ENCODE measurements at regions not wholly inside any gene's neighbourhood (a gene's known extent, or its start where the extent isn't known, plus 50 kb on each side); places are given as distances from the start of the nearest gene placed in this dataset.

DNA sequence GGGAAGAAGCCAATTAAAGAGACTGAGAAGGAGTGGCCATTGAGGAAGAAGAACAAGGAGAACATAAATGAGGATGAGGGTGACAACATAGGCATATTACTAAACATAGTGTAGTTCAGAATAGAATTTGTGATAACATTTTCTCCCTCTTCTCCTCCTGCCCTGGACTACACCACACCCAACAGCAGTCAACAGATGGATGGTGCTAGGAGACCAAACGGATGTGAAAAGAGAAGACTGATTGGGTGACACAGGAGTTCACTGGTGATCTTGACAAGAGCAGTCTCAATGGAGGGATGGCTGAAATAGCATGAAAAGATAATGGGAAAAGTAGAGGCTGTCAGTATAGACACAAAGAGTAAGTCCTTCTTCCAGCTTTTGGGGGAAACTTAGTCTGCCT is 226.5 kb upstream of the FGF13 start:
- H3K36me3 Mint-ChIP-seq: no peaks in the 10 kb centered on the region

DNA sequence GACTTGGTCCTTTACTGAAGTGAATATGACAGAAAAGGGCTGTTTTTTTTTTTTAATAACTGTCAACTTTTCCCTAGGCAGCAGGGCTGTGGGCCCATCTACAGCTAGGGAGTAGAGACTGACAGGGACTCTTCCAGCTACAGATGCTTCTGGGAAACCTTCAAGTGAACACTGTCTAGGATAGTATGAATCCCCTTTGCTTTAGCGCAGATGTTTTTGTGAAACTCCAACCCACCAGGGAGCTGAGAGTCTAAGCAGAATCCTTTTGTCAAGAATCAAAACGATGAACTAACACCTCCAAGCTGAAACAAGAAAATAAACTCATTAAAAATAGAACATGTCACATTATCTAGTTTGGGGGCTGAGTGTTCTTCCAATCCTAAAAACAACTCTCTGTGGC is 219.7 kb upstream of the FGF13 start:
- DNase-seq (ENCODE audit: low spot score): no peak
- CTCF ChIA-PET: no interaction called here
- POLR2A ChIA-PET: no interaction called here
- no peaks in the 10 kb centered on the region for H3K27me3 Mint-ChIP-seq (ENCODE audit: low read depth)
- ATAC-seq: no peak
- no peaks in the 10 kb centered on the region for H3K4me1 Mint-ChIP-seq
- H3K9me3 Mint-ChIP-seq: no peaks in the 10 kb centered on the region
- no peak overlapping the region for H3K4me3 Mint-ChIP-seq
- H3K27ac Mint-ChIP-seq: no peak overlapping the region
- TF ChIP-seq SP1 (CRISPR knock-in tag; conservative IDR thresholded peaks at IDR 0.05) (no peak), HMGA2 (CRISPR knock-in tag; IDR thresholded peaks at IDR 0.05) (no peak)
- H3K36me3 Mint-ChIP-seq: no peaks in the 10 kb centered on the region

More for the DNA sequence above, 226.5 kb upstream of the FGF13 start:
- Mint-ChIP-seq H3K4me1 (peaks cover 19% of the 10 kb centered on the region), H3K9me3 (no peaks in the 10 kb centered on the region), H3K27ac (no peak overlapping the region), H3K4me3 (no peak overlapping the region), H3K27me3 (ENCODE audit: low read depth) (no peaks in the 10 kb centered on the region)
- DNase-seq (ENCODE audit: low spot score) (no peak), ATAC-seq (no peak)
- TF ChIP-seq RORB (CRISPR knock-in tag; IDR thresholded peaks at IDR 0.05) (no peak), TCF7 (CRISPR knock-in tag; IDR thresholded peaks at IDR 0.05; ENCODE audit: low read depth) (no peak), ELF4 (CRISPR knock-in tag; IDR thresholded peaks at IDR 0.05; ENCODE audit: low read depth) (no peak), ZNF219 (CRISPR knock-in tag; IDR thresholded peaks at IDR 0.05; ENCODE audit: borderline replicate concordance) (no peak), ETV6 (CRISPR knock-in tag; IDR thresholded peaks at IDR 0.05) (no peak), ZNF121 (CRISPR knock-in tag; IDR thresholded peaks at IDR 0.05) (no peak), SMAD3 (CRISPR knock-in tag; IDR thresholded peaks at IDR 0.05; ENCODE audit: borderline replicate concordance) (no peak), ZBTB21 (CRISPR knock-in tag; IDR thresholded peaks at IDR 0.05; ENCODE audit: borderline replicate concordance) (no peak)
- TF ChIP-seq, protein P1, sequence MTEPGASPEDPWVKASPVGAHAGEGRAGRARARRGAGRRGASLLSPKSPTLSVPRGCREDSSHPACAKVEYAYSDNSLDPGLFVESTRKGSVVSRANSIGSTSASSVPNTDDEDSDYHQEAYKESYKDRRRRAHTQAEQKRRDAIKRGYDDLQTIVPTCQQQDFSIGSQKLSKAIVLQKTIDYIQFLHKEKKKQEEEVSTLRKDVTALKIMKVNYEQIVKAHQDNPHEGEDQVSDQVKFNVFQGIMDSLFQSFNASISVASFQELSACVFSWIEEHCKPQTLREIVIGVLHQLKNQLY (CRISPR knock-in tag; IDR thresholded peaks at IDR 0.05): no peak
- TF ChIP-seq, protein P2, sequence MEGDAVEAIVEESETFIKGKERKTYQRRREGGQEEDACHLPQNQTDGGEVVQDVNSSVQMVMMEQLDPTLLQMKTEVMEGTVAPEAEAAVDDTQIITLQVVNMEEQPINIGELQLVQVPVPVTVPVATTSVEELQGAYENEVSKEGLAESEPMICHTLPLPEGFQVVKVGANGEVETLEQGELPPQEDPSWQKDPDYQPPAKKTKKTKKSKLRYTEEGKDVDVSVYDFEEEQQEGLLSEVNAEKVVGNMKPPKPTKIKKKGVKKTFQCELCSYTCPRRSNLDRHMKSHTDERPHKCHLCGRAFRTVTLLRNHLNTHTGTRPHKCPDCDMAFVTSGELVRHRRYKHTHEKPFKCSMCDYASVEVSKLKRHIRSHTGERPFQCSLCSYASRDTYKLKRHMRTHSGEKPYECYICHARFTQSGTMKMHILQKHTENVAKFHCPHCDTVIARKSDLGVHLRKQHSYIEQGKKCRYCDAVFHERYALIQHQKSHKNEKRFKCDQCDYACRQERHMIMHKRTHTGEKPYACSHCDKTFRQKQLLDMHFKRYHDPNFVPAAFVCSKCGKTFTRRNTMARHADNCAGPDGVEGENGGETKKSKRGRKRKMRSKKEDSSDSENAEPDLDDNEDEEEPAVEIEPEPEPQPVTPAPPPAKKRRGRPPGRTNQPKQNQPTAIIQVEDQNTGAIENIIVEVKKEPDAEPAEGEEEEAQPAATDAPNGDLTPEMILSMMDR (IDR thresholded peaks at IDR 0.05): no peak
- TF ChIP-seq, protein P3, sequence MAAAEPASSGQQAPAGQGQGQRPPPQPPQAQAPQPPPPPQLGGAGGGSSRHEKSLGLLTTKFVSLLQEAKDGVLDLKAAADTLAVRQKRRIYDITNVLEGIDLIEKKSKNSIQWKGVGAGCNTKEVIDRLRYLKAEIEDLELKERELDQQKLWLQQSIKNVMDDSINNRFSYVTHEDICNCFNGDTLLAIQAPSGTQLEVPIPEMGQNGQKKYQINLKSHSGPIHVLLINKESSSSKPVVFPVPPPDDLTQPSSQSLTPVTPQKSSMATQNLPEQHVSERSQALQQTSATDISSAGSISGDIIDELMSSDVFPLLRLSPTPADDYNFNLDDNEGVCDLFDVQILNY (CRISPR knock-in tag; IDR thresholded peaks at IDR 0.05): no peak
- TF ChIP-seq, protein P4, sequence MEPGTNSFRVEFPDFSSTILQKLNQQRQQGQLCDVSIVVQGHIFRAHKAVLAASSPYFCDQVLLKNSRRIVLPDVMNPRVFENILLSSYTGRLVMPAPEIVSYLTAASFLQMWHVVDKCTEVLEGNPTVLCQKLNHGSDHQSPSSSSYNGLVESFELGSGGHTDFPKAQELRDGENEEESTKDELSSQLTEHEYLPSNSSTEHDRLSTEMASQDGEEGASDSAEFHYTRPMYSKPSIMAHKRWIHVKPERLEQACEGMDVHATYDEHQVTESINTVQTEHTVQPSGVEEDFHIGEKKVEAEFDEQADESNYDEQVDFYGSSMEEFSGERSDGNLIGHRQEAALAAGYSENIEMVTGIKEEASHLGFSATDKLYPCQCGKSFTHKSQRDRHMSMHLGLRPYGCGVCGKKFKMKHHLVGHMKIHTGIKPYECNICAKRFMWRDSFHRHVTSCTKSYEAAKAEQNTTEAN (CRISPR knock-in tag; IDR thresholded peaks at IDR 0.05): no peak
- TF ChIP-seq, protein P5, sequence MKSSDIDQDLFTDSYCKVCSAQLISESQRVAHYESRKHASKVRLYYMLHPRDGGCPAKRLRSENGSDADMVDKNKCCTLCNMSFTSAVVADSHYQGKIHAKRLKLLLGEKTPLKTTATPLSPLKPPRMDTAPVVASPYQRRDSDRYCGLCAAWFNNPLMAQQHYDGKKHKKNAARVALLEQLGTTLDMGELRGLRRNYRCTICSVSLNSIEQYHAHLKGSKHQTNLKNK (CRISPR knock-in tag; IDR thresholded peaks at IDR 0.05): no peak
- TF ChIP-seq, protein P6, sequence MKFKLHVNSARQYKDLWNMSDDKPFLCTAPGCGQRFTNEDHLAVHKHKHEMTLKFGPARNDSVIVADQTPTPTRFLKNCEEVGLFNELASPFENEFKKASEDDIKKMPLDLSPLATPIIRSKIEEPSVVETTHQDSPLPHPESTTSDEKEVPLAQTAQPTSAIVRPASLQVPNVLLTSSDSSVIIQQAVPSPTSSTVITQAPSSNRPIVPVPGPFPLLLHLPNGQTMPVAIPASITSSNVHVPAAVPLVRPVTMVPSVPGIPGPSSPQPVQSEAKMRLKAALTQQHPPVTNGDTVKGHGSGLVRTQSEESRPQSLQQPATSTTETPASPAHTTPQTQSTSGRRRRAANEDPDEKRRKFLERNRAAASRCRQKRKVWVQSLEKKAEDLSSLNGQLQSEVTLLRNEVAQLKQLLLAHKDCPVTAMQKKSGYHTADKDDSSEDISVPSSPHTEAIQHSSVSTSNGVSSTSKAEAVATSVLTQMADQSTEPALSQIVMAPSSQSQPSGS (CRISPR knock-in tag; IDR thresholded peaks at IDR 0.05; ENCODE audit: borderline replicate concordance, low read depth): no peak
- TF ChIP-seq, protein P7, sequence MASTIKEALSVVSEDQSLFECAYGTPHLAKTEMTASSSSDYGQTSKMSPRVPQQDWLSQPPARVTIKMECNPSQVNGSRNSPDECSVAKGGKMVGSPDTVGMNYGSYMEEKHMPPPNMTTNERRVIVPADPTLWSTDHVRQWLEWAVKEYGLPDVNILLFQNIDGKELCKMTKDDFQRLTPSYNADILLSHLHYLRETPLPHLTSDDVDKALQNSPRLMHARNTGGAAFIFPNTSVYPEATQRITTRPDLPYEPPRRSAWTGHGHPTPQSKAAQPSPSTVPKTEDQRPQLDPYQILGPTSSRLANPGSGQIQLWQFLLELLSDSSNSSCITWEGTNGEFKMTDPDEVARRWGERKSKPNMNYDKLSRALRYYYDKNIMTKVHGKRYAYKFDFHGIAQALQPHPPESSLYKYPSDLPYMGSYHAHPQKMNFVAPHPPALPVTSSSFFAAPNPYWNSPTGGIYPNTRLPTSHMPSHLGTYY (CRISPR knock-in tag; IDR thresholded peaks at IDR 0.05): no peak
- TF ChIP-seq, protein P8, sequence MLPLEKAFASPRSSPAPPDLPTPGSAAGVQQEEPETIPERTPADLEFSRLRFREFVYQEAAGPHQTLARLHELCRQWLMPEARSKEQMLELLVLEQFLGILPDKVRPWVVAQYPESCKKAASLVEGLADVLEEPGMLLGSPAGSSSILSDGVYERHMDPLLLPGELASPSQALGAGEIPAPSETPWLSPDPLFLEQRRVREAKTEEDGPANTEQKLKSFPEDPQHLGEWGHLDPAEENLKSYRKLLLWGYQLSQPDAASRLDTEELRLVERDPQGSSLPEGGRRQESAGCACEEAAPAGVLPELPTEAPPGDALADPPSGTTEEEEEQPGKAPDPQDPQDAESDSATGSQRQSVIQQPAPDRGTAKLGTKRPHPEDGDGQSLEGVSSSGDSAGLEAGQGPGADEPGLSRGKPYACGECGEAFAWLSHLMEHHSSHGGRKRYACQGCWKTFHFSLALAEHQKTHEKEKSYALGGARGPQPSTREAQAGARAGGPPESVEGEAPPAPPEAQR (CRISPR knock-in tag; IDR thresholded peaks at IDR 0.05): no peak
- ChIA-PET POLR2A (no interaction called here), CTCF (no interaction called here)

All from WTC11 (cell line).